ENCODE measurements at regions not wholly inside any gene's neighbourhood (a gene's known extent, or its start where the extent isn't known, plus 50 kb on each side); places are given as distances from the start of the nearest gene placed in this dataset.

- DNase-seq (ENCODE audit: low read depth in 4 of 4, low spot score in 2 of 4) = no peak
Measured at GRCh38 chr7:136667584-136667983, 200.9 kb upstream of the CHRM2 start.

GRCh38 chr7:136665878-136666509, 202.5 kb upstream of the CHRM2 start:
- no peak for DNase-seq (ENCODE audit: low read depth in 4 of 4, low spot score in 2 of 4)

GRCh38 chr7:136664537-136664936, 203.9 kb upstream of the CHRM2 start:
- no peak for DNase-seq (ENCODE audit: low read depth in 4 of 4, low spot score in 2 of 4)

- no peak for DNase-seq (ENCODE audit: low read depth in 4 of 4, low spot score in 2 of 4)
Measured at GRCh38 chr7:136657482-136657921, 210.9 kb upstream of the CHRM2 start.

GRCh38 chr7:136656516-136656915, 211.9 kb upstream of the CHRM2 start:
- DNase-seq (ENCODE audit: low read depth in 4 of 4, low spot score in 2 of 4) = no peak

GRCh38 chr7:136655414-136655813, 213.0 kb upstream of the CHRM2 start:
- no peak for DNase-seq (ENCODE audit: low read depth in 4 of 4, low spot score in 2 of 4)

GRCh38 chr7:136654406-136654805, 214.0 kb upstream of the CHRM2 start:
- no peak for DNase-seq (ENCODE audit: low read depth in 4 of 4, low spot score in 2 of 4)

- no peak for DNase-seq (ENCODE audit: low read depth in 4 of 4, low spot score in 2 of 4)
Measured at GRCh38 chr7:136652635-136653370, 215.6 kb upstream of the CHRM2 start.

GRCh38 chr7:136640977-136641376, 227.5 kb upstream of the CHRM2 start:
- no peak for DNase-seq (ENCODE audit: low read depth in 4 of 4, low spot score in 2 of 4)

GRCh38 chr7:136637813-136638212, 230.6 kb upstream of the CHRM2 start:
- no peak for DNase-seq (ENCODE audit: low read depth in 4 of 4, low spot score in 2 of 4)

- no peak for DNase-seq (ENCODE audit: low read depth in 4 of 4, low spot score in 2 of 4)
Measured at GRCh38 chr7:136635751-136636150, 232.7 kb upstream of the CHRM2 start.

- no peak for DNase-seq (ENCODE audit: low read depth in 4 of 4, low spot score in 2 of 4)
Measured at GRCh38 chr7:136618818-136619217, 249.6 kb upstream of the CHRM2 start.

GRCh38 chr7:136617176-136617575, 251.3 kb upstream of the CHRM2 start:
- no peak for DNase-seq (ENCODE audit: low read depth in 4 of 4, low spot score in 2 of 4)

- no peak for DNase-seq (ENCODE audit: low read depth in 4 of 4, low spot score in 2 of 4)
Measured at GRCh38 chr7:136605532-136606329, 262.7 kb upstream of the CHRM2 start.

- no peak for DNase-seq (ENCODE audit: low read depth in 4 of 4, low spot score in 2 of 4)
Measured at GRCh38 chr7:136601772-136602171, 266.7 kb upstream of the CHRM2 start.

GRCh38 chr7:136600475-136600874, 268.0 kb upstream of the CHRM2 start:
- DNase-seq (ENCODE audit: low read depth in 4 of 4, low spot score in 2 of 4) = no peak

GRCh38 chr7:136594739-136595144, 273.7 kb upstream of the CHRM2 start:
- no peak for DNase-seq (ENCODE audit: low read depth in 4 of 4, low spot score in 2 of 4)

- no peak for DNase-seq (ENCODE audit: low read depth in 4 of 4, low spot score in 2 of 4)
Measured at GRCh38 chr7:136588216-136588615, 280.2 kb upstream of the CHRM2 start.

GRCh38 chr7:136585954-136586670, 282.3 kb upstream of the CHRM2 start:
- DNase-seq (ENCODE audit: low read depth in 4 of 4, low spot score in 2 of 4) = no peak

GRCh38 chr7:136566491-136566890, 302.0 kb upstream of the CHRM2 start:
- DNase-seq (ENCODE audit: low read depth in 4 of 4, low spot score in 2 of 4) = no peak

- no peak for DNase-seq (ENCODE audit: low read depth in 4 of 4, low spot score in 2 of 4)
Measured at GRCh38 chr7:136555933-136556332, 312.5 kb upstream of the CHRM2 start.

Measured in left renal cortex interstitium (tissue), 4 donors.